HL-60 (cell line): ENCODE measurements at regions not wholly inside any gene's neighbourhood (a gene's known extent, or its start where the extent isn't known, plus 50 kb on each side); places are given as distances from the start of the nearest gene placed in this dataset.

Experiments
- DNase-seq, 2 experiments: peaks; one replicate each; pipeline ENCODE4 v3.0.0-alpha.2; 2010 to 2020; ENCODE audit warnings: low read depth in 1 of 2, low spot score in 1 of 2
- H3K27ac ChIP-seq: fragments of 250-450 bp; sonication (Bioruptor Pico); replicated peaks from 2 replicates; pipeline ENCODE4 v1.5.1; 2020; ENCODE audit warnings: mild to moderate bottlenecking, moderate library complexity
- H3K27me3 ChIP-seq: fragments of 250-450 bp; sonication (Bioruptor Pico); 2 replicates; pipeline ENCODE4 v1.5.1; 2021; ENCODE audit warnings: mild to moderate bottlenecking, moderate library complexity; ENCODE audit not compliant: insufficient read depth, poor library complexity, severe bottlenecking
- H3K4me3 ChIP-seq: replicated peaks from 2 replicates; pipeline ENCODE4 v1.5.1; 2011; ENCODE audit warnings: mild to moderate bottlenecking, control low read depth, low read length; ENCODE audit not compliant: insufficient read depth
- GABPA ChIP-seq: IDR thresholded peaks from 2 replicates; pipeline ENCODE4 v1.6.1; 2012; ENCODE audit warnings: low read depth
- POLR2AphosphoS5 ChIP-seq: IDR thresholded peaks from 2 replicates; pipeline ENCODE4 v1.6.1; 2012; ENCODE audit warnings: low read depth
- SPI1 ChIP-seq: IDR thresholded peaks from 2 replicates; pipeline ENCODE4 v1.6.1; 2012; ENCODE audit warnings: low read depth, mild to moderate bottlenecking, borderline replicate concordance
- TF ChIP-seq, protein P1 (sequence below): IDR thresholded peaks from 2 replicates; pipeline ENCODE4 v1.6.1; 2012; ENCODE audit warnings: low read depth; ENCODE audit not compliant: insufficient replicate concordance
- TF ChIP-seq, protein P2 (sequence below): IDR thresholded peaks from one replicate; pipeline ENCODE4 v1.5.1; 2011; ENCODE audit warnings: low read length, control low read depth, inconsistent platforms; ENCODE audit not compliant: insufficient read depth

DNA sequence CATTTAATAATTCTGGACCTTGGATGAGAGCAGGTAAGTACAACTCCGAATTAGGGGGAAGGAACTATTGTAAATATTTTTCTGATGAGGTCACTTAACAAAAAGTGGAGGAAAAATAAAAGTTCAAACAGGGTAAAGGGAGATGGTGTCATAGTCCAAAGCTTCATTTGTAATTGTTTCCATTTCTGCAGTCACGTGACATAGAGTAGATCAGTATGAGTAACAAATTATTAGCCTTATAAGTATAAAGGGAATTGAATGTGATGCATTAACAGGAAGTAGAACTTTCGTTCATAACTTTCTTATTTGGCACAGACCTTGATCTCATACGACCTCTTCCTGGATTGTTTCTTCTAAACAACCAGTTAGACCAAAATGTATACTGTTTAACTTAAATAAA, 347.2 kb upstream of the TPK1 start:
- no peak overlapping the region for H3K4me3 ChIP-seq
- H3K27me3 ChIP-seq = no peaks in the 10 kb centered on the region
- no peak for TF ChIP-seq GABPA
- TF ChIP-seq, protein P1, sequence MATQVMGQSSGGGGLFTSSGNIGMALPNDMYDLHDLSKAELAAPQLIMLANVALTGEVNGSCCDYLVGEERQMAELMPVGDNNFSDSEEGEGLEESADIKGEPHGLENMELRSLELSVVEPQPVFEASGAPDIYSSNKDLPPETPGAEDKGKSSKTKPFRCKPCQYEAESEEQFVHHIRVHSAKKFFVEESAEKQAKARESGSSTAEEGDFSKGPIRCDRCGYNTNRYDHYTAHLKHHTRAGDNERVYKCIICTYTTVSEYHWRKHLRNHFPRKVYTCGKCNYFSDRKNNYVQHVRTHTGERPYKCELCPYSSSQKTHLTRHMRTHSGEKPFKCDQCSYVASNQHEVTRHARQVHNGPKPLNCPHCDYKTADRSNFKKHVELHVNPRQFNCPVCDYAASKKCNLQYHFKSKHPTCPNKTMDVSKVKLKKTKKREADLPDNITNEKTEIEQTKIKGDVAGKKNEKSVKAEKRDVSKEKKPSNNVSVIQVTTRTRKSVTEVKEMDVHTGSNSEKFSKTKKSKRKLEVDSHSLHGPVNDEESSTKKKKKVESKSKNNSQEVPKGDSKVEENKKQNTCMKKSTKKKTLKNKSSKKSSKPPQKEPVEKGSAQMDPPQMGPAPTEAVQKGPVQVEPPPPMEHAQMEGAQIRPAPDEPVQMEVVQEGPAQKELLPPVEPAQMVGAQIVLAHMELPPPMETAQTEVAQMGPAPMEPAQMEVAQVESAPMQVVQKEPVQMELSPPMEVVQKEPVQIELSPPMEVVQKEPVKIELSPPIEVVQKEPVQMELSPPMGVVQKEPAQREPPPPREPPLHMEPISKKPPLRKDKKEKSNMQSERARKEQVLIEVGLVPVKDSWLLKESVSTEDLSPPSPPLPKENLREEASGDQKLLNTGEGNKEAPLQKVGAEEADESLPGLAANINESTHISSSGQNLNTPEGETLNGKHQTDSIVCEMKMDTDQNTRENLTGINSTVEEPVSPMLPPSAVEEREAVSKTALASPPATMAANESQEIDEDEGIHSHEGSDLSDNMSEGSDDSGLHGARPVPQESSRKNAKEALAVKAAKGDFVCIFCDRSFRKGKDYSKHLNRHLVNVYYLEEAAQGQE = no peak
- no peak for TF ChIP-seq SPI1
- TF ChIP-seq POLR2AphosphoS5 = no peak
- TF ChIP-seq, protein P2, sequence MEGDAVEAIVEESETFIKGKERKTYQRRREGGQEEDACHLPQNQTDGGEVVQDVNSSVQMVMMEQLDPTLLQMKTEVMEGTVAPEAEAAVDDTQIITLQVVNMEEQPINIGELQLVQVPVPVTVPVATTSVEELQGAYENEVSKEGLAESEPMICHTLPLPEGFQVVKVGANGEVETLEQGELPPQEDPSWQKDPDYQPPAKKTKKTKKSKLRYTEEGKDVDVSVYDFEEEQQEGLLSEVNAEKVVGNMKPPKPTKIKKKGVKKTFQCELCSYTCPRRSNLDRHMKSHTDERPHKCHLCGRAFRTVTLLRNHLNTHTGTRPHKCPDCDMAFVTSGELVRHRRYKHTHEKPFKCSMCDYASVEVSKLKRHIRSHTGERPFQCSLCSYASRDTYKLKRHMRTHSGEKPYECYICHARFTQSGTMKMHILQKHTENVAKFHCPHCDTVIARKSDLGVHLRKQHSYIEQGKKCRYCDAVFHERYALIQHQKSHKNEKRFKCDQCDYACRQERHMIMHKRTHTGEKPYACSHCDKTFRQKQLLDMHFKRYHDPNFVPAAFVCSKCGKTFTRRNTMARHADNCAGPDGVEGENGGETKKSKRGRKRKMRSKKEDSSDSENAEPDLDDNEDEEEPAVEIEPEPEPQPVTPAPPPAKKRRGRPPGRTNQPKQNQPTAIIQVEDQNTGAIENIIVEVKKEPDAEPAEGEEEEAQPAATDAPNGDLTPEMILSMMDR = no peak
- no peak overlapping the region for H3K27ac ChIP-seq
- no peak for DNase-seq

DNA sequence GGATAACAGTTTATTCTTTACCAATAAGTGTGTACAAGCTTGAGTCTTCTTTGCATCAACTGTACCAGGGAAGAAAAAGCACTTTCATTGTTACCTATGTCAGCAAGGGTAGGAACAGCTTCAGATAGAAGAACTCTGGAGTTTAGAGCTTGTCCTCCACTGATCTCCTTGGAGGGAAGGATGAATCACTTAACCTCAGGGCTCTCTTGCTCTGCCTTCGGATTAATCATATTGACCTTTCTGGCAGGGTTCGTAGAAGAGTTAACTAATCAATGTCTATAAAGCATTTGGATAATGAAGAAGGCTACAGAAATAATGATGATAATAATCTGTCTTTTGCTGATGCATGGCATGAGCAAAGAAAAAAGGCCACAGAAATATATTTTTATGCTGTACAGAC, 339.5 kb upstream of the TPK1 start:
- no peak for DNase-seq
- TF ChIP-seq GABPA (no peak), SPI1 (no peak), POLR2AphosphoS5 (no peak)
- TF ChIP-seq, protein P1 = no peak
- TF ChIP-seq, protein P2 = no peak
- Histone ChIP-seq H3K27ac (no peak overlapping the region), H3K4me3 (no peak overlapping the region), H3K27me3 (no peaks in the 10 kb centered on the region)

DNA sequence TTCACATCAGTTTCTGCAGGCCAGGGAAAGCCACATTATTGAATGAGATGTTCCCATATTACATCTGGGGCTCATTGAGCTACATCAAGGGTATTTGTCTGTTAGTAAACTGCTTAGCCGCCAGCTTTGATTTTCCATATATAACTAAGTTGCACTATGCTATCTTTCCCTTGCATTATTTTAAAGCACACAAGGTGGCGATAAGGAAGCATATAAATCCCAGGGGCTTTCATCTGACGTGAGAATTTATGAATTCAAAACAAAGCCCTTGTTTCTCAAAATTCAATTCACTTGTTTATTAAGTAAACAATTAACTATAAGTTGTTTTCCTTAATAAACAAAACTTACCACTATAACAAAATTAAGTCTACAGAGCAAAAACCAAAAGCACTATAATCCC, 334.1 kb upstream of the TPK1 start:
- Histone ChIP-seq H3K27ac (no peak overlapping the region), H3K4me3 (no peak overlapping the region), H3K27me3 (no peaks in the 10 kb centered on the region)
- no peak for TF ChIP-seq GABPA
- no peak for TF ChIP-seq POLR2AphosphoS5
- TF ChIP-seq, protein P2 = no peak
- TF ChIP-seq, protein P1 = no peak
- no peak for TF ChIP-seq SPI1
- DNase-seq = no peak
